ENCODE measurements at regions not wholly inside any gene's neighbourhood (a gene's known extent, or its start where the extent isn't known, plus 50 kb on each side); places are given as distances from the start of the nearest gene placed in this dataset.
A peak's percentile ranks its signal among the peaks of the same experiment; 100 is the strongest.
"Not testable (repeated sequence)": the region's sequence is repeated elsewhere in the genome, so short reads cannot be mapped to it uniquely, and the experiment has no call there.

- not testable (repeated sequence) for DNase-seq
These were observed 251.0 kb upstream of the ATP10A start for GRCh38 chr15:26114128-26114527.

- DNase-seq = no peak
These were observed 250.2 kb upstream of the ATP10A start for GRCh38 chr15:26113296-26113695.

GRCh38 chr15:26109203-26109602 is 246.1 kb upstream of the ATP10A start:
- DNase-seq = no peak

GRCh38 chr15:26106556-26106955 is 243.4 kb upstream of the ATP10A start:
- no peak for DNase-seq

DNA sequence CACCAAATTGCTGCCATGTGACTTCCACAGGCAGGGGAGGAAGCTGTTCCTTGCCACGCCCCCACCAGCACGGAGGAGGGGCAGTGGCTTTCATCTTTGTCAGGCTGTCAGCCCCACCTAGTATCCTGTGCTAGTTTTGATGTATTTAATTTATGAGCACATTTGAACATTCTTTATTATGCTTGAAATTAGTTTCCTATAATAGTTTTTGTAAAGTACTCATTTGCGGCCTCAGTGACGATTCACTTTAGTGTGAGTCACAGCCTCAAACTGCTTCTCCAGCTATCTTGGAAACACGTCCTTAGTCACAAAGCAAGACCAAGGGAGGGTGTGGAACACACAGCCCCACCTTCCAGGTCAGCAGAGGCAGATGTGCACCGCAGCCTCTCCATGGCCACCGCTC is 239.9 kb upstream of the ATP10A start:
- DNase-seq = no peak

GRCh38 chr15:26102365-26102764 is 239.2 kb upstream of the ATP10A start:
- no peak for DNase-seq

- no peak for DNase-seq
These were observed 238.3 kb upstream of the ATP10A start for GRCh38 chr15:26101443-26101842.

DNA sequence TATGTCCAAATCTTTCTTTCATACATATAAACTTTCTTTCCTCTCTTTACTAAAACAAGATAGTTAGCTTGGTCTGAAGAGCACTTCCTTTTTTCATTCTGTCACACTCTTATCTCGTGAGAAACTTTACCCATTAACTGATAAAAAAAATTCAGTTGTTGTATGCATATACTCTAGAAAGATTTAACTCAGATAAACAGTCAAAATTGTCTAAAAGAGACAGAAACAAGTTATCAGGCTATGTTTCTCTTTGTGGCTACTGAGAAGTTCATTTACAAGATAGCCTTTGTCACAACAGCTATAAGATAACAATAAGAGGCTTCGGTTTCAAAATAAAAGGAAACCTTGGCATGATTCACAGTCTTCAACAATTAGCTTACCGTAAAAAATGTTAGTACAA is 235.7 kb upstream of the ATP10A start:
- no peak for DNase-seq

DNA sequence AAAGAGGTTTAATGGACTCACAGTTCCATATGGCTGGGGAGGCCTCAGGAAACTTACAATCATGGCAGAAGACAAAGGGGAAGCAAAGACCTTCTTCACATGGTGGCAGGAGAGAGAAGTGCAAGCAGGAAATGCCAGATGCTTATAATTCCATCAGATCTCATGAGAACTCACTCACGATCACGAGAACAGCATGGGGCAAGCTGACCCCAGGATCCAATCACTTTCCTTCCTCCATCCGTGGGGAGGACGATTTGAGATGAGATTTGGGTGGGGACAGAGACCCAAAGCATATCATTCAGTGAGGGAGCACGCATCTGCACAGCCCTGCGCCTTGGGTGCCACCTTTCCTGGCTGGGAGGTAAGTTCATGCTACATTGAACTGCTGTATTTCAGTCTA is 234.1 kb upstream of the ATP10A start:
- DNase-seq = no peak

GRCh38 chr15:26096581-26096980 is 233.5 kb upstream of the ATP10A start:
- no peak for DNase-seq

DNA sequence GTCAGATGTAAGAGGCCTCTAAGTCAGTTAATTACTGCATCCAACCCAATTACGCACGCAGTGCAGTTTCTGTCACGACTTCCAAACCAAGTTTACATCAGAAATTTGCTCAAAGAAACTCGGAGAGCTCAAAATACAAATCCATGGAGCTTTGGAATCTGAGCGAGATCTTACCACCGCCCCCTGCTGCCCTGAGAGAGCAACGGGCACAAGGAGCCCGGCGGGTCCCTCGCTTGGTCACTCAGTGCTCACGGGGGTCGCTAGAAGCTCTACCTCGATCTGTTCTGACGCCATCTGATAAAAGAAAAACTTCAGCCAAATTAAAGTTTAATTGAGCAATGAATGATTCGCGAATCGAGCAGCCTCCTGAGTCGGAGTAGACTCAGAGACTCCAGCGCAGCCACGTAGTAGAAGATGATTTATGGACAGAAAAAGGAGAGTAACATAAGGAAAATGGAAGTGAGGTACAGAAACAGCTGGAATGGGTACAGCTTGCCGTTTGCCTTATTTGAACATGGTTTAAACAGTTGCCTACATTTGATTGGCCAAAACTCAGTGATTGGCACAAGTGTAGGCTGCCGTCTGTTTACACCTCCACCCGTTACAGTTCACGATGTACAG is 232.7 kb upstream of the ATP10A start:
- no peak for DNase-seq

DNA sequence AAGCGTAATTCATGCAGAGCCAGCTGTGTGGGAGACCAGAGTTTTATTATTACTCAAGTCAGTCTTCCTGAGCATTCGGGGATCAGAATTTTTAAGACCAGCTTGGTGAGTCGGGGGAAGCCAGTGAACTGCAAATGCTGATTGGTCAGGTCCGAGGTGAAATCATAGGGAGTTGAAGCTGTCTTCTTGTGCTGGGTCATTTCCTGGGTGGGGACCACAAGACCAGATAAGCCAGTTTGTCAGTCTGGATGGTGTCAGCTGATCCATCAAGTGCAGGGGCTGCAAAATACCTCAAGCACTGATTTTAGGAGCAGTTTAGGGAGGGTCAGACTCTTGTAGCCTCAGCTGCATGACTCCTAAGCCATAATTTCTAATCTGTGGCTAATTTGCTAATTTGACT is 228.1 kb upstream of the ATP10A start:
- DNase-seq = no peak

DNA sequence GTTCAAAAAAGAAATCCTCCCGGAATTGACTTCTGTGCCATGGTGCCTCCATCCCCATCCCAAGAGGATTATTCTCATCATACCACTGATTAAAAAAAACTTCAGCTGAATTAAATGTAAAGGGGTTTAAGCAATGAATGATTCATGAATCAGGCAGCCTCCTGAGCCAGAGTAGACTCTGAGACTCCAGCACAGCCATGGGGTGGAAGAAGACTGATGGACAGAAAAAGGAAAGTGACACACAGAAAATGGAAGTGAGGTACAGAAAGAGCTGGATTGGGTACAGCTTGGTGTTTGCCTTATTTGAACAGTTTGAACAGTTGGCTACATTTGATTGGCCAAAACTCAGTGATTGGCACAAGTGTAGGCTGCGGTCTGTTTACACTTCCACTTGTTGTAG is 224.8 kb upstream of the ATP10A start:
- no peak for DNase-seq

DNA sequence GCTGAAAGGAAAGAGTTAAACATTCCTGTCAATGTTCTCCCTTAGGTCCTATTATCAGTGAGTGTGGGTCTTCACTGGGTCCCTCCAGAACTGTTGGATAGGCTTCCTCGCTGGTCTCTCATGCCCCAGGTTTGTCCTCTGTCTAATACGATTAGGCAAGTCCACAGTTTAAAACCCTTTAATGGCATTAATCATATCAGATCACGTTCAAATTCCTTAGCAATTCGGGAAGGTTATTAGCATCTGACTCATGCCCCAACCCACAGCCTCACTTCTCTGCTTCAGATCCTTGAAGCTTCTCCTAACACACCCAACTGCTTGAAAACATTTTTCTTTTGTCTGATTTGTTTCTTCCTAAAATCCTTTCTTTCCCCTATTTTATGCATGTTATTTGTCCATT is 224.3 kb upstream of the ATP10A start:
- DNase-seq = no peak

DNA sequence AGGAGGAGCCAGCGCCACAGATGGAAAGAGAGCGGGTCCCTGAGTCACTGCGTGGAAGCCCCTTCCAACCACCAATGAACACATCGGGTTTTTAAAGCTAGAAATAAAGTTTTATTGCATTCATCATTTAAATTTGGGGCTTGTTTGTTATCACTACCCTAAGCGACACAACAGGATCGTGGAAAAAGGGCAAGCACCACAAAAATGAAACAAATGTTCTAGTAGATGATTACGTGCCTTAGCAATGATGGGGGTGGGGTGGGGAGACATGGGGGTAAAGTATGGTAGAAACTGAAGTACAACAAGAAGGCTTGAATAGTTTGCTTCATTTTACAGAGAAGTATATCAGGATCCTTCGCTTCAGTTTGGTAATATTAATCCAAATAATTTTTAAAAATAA is 221.6 kb upstream of the ATP10A start:
- no peak for DNase-seq

GRCh38 chr15:26083896-26084295 is 220.8 kb upstream of the ATP10A start:
- DNase-seq = no peak

DNA sequence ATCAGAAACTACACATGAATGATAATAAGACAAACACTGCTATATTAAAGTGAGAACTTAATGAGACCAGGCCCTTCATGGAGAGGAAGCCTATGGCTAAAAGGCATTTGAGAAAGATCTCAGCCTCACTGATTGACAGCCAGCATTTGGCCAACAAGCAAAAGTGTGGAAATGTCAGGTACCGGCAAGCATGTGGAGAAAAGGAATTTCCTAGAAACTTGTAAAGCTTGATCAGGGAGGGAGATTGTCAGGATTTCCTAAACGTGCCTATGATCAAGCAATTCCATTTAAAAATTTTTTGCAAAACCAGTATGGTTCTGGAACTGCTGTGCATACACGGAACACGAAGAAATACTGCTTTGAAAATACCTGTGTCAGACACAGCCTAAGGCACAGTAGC is 220.3 kb upstream of the ATP10A start:
- DNase-seq = no peak

DNA sequence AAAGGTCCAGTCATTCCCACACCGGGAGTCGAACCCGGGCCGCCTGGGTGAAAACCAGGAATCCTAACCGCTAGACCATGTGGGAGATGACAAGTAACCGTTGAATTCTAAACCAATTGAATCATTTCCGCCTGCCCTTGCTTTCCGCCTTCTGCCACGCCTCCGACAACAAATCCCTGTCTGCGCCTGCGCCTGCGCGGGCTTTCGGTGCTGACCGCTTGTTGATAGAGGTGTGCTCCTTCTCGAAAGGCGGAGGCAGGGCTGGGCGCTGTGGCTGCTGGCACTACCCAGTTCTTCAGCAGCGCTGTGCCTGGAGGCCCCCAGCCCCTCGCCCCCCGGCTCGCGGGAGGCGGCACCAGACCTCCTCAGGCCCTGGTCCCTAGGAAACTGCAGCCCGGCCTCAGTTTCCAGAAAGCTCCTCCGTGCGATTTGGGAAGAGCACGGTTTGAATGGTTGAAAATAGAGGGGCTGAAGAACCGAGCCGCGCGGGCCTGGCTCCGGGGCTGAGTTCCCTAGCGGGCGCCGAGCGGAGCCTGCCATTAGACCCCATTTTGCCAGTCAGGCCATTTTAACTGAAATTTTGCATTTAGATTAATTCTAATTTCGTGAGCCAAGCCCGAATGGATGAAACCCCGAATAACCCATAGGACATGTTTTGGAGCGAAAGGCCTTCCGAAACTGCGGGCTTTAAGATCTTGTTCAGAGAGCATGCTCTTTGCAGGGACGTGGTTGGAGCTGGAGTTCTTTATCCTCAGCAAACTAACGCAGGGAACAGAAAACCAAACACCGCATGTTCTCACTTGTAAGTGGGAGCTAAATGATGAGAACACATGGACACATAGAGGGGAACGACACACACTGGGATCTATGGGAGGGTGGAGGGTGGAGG is 219.3 kb upstream of the ATP10A start:
- peak; percentile 95 to 96 for DNase-seq

DNA sequence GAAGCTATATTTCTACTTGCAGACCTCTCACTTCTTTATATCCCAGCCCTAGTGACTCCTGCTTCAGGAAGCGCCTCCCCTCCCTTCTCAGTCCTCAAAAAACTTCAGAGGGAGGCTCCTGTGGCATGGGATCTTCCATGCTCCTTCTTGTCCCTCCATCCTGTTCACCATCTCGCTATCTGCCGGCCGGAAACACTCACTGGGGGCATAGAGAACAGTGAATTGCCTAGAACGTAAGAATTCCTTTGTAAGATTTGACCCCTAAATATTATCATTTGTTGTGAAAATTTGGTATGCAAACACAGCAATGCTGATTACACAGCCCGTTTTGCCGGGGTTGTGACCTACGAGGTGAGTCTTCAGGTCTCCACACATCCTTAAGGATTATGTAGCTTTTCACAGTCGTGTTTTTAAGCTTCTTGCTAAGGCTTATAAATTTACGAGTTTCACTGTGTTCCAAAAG is 218.7 kb upstream of the ATP10A start:
- DNase-seq = no peak

- no peak for DNase-seq
These were observed 212.6 kb upstream of the ATP10A start for GRCh38 chr15:26075770-26076169.

DNA sequence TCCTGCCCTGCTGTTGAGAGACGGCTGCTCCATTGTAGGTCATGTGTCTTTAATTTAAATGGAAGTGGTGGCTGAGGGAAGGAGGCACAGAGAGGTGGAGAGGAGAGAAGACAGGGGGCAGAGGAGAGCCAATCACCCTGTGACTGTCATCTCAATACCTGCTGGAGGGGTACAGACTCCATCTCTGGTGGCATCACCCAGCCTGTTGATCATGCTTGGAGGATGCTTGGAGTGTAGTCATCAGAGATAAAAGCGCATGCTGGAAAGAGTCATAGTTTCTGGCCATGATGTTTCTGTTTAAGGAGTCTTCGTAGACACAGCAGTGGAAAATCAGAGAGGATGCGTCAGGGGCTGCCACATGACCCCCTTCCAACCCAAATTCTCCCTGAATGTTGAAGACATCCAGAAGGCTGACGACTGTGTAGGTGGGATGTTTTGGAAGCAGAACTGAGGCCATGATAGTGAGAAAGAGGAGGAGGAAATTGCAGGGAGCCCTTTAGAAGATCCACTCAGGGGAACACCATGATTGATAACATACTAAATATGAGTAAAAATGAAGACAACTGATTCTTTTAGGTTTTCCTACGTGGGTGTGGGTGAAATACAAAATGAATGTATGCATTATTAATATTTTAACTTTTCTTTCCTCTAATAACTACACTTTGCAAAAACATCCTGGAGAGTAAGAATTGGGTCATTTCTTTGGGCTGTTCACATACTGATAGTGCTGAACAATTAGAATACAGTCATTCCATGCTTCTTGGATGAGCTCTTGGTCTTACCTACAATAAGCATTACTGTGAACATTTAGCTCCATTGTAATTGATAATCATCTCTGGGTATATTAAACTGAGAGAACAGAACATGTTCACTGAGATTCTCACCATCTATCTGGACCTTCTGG is 210.6 kb upstream of the ATP10A start:
- DNase-seq = no peak

- no peak for DNase-seq
These were observed 207.0 kb upstream of the ATP10A start for GRCh38 chr15:26070095-26070532.

DNA sequence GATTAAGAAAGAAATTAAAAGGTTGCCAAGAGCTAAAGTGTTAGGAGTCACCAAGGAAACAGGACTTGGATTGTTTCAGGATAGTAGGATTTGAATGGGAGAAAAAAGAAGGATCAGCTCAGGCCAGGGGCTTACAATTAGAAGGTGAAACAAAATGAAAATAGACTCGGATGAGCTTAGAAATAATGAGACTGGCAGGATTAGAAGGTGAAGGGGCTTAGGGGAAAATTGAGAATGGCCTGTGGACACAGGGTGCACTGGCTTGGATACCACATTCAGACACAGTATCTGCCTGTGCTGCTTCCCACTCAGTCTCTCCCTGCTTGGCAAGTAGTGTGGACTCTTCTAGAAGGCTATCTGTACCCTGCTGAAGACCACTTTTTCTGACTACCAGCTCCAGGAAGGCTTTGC is 206.1 kb upstream of the ATP10A start:
- no peak for DNase-seq

All from activated CD4-positive, alpha-beta T cell treated with anti-CD3 and anti-CD28 coated beads for 4 hours (primary cell).